Cardiac septum (tissue), 1 donor: ENCODE measurements at regions not wholly inside any gene's neighbourhood (a gene's known extent, or its start where the extent isn't known, plus 50 kb on each side); places are given as distances from the start of the nearest gene placed in this dataset.
"Not testable (repeated sequence)": the region's sequence is repeated elsewhere in the genome, so short reads cannot be mapped to it uniquely, and the experiment has no call there.

Experiments used
- DNase-seq: peaks from one replicate; pipeline ENCODE4 v3.0.0-alpha.2; 2020; ENCODE audit warnings: low spot score
- intact Hi-C: fragments of 100-400 bp; cut with DNase I; formaldehyde crosslinking; loops from one replicate; pipeline ENCODE4 v1.14.0; 2022
- donor health status: DM: no; HTN: no; CAD: no.

- DNase-seq = no peak
- intact Hi-C loops = loop anchor here (2.0 kb wide), 1 partner anchor 169 kb away; no protein-coding TSS in a partner anchor
Observed at GRCh38 chr4:19579608-19580007, 672.1 kb upstream of the SLIT2 start.

DNA sequence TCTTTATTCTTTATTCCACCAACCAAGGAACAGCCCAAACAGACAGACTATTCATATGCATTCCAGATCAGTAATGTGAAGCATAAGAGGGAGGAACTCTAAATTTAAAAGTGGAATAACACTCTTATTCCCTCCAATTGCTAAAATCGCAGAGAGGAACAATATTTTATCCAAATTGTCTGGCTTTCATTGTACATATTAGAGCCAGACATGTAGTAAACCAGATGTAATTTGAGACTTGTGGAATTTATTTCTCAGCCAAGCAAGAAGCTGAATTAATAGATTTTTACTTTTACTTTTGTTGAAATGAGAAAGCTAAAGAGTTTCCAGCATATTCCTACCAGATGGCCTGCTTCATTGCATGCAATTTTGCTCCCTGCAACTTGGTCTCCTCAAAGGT is 674.6 kb upstream of the SLIT2 start:
- intact Hi-C loops = no loop called here
- DNase-seq = no peak

GRCh38 chr4:19575924-19576323 is 675.8 kb upstream of the SLIT2 start:
- no peak for DNase-seq
- intact Hi-C loops = no loop called here

GRCh38 chr4:19566041-19566440 is 685.7 kb upstream of the SLIT2 start:
- no peak for DNase-seq
- intact Hi-C loops = no loop called here

DNA sequence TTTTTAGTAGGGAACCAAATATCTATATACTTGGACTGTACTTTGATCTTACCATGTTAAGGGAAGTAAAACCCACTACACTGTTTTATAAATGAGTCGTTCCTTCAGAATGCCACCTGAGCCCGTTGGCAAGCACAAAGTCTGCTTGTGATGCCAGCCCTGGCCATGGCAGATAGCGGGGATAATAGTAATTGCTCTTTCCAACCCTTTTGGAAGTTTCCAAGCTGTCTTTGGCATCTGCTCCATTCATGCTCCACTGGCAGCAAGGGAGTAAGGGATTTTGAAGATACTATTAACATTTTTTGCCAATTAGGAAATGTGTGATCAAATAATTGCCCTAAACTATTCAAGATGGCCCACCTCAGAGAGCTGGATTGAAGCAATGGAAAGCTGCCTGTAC is 689.2 kb upstream of the SLIT2 start:
- no peak for DNase-seq
- intact Hi-C loops = no loop called here

DNA sequence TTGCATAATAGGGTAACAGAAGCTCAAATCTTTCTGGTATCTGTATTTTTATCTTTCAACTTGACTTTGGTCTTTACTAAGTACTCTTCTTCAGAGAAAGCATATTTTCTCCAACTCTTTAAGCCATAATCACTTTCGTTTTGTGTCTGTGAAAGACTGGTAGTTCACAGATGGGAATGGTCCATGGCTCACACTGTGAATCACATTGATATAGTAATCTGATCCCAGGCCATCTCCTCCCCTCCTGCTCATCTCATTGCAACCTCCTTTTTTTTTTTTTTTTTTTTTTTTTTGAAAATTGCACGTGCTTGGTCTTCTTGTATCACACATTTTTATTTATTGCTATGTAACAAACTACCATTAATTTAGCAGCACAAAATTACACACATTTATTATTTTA is 694.5 kb upstream of the SLIT2 start:
- no peak for DNase-seq
- intact Hi-C loops = no loop called here

GRCh38 chr4:19556276-19556675 is 695.4 kb upstream of the SLIT2 start:
- DNase-seq, intact Hi-C loops: not testable (repeated sequence)

GRCh38 chr4:19547463-19547862 is 704.2 kb upstream of the SLIT2 start:
- intact Hi-C loops = no loop called here
- no peak for DNase-seq

GRCh38 chr4:19544446-19545125 is 707.1 kb upstream of the SLIT2 start:
- intact Hi-C loops = no loop called here
- no peak for DNase-seq

- no peak for DNase-seq
- intact Hi-C loops = no loop called here
Observed at GRCh38 chr4:19540859-19541540, 710.7 kb upstream of the SLIT2 start.

DNA sequence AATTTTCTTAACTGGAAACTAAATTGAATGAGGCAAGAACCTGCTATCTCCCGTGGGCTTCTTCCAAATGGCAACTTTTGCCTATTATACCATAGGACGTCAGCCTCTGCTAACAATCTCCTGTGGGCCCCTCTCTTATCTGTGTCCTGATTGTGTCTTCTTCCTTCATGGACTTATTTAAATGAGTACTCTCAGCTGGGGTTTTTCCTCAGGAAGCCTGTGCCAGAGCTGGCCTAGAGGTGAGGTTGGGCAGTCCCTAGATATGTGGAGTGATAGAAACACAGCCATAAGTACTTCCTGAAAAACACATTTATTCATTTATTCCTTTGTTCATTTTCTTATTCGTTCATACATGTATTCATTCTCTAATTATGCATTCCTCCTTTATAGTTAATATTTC is 712.5 kb upstream of the SLIT2 start:
- no peak for DNase-seq
- intact Hi-C loops = no loop called here

GRCh38 chr4:19534159-19534558 is 717.5 kb upstream of the SLIT2 start:
- DNase-seq = no peak
- intact Hi-C loops = no loop called here

DNA sequence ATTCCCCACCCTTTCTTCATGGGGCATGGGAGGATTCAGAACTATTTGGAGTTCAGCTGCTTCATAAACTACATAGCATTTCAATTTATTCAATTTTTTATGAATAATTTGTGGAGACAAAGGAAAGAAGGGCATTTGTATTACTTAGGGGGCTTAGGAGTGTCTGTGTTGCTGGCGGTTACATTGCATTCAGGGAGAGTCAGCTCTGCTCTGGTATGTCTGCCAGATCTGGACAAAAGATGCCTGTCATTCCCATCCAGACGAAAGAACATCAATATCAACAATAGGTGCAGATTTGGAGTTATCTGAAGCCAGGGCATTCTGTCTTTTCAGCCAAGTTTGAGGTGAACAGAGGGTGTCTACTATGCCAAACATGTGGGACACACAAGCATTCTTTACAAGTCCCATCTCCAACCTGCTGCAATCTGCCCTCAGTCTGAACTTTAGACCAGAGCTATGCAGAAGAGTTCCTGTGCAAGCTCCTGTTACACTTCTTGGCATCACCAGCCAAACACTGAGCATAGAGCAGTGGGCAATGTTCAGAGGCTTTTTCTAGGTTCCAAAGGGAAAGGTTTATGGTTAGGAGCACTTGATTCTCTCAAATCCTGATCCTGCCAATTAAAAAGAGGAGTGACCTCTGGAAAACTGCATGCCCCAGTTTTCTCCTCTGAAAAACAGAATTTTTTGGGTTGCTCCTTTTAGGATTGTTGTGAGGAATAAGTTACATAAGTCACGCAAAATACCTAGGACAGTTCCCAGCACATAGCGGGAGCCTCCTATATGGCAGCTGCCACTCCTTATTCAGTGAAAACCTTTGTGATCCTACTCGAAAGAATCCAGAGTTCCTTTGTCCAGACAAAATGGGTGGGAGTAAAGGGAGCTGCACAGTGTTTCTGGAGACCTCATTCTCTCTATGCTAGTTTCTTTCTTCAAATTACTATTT is 719.5 kb upstream of the SLIT2 start:
- intact Hi-C loops = no loop called here
- DNase-seq = no peak

GRCh38 chr4:19523964-19524363 is 727.7 kb upstream of the SLIT2 start:
- DNase-seq = no peak
- intact Hi-C loops = no loop called here

- intact Hi-C loops = no loop called here
- DNase-seq = no peak
Observed at GRCh38 chr4:19522966-19523365, 728.7 kb upstream of the SLIT2 start.

DNA sequence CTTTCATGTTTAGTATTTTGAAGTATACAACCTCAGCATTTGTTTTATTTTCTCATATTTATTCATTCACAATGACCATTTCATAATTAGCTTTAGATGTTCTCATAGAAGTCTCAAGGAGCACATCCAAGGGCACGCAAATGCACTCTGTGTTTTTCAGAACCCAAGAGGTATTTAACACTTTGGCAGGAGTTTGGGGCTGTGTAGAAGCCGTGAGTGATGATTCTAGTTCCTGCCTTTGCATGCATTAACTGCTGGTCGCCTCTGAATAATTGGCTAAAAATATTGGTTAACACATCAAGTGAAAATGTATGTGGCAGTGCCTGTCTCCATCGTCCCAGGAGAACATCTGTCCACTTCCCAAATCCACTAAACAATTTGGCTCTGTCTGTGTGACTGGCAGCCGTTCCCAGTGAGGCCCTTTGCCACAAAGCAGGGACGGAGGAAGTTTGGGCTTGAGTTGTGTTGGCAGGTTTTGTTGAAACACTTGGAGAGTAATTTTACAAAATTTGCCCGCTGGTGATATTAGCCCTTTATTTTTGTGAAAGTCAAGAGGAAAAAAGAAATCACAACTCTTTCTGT is 730.7 kb upstream of the SLIT2 start:
- no peak for DNase-seq
- intact Hi-C loops = no loop called here

- intact Hi-C loops = no loop called here
Observed at GRCh38 chr4:19514276-19515070, 737.2 kb upstream of the SLIT2 start.

GRCh38 chr4:19512086-19512485 is 739.6 kb upstream of the SLIT2 start:
- no peak for DNase-seq
- intact Hi-C loops = no loop called here

More at GRCh38 chr4:19514276-19515070, 737.2 kb upstream of the SLIT2 start:
- no peak for DNase-seq

- intact Hi-C loops = no loop called here
- no peak for DNase-seq
Observed at GRCh38 chr4:19510993-19511392, 740.7 kb upstream of the SLIT2 start.
